Stimulated activated naive CD8-positive, alpha-beta T cell treated with anti-CD3 and anti-CD28 coated beads, Interleukin-15, Interleukin-2, amounts not matched to agents 100 ng/mL and 50 ng/mL, for 24 hours (primary cell): ENCODE measurements at regions not wholly inside any gene's neighbourhood (a gene's known extent, or its start where the extent isn't known, plus 50 kb on each side); places are given as distances from the start of the nearest gene placed in this dataset.

Source experiments
- H3K27ac Mint-ChIP-seq: one replicate; pipeline ENCODE4 v1.8.0; 2021; ENCODE audit warnings: mild to moderate bottlenecking, mixed read lengths
- H3K27me3 Mint-ChIP-seq: one replicate; pipeline ENCODE4 v1.8.0; 2021; ENCODE audit warnings: mixed read lengths
- H3K36me3 Mint-ChIP-seq: one replicate; pipeline ENCODE4 v1.8.0; 2021; ENCODE audit warnings: low read depth, mixed read lengths
- H3K4me1 Mint-ChIP-seq: one replicate; pipeline ENCODE4 v1.8.0; 2021; ENCODE audit warnings: low read depth, mixed read lengths
- H3K4me3 Mint-ChIP-seq: one replicate; pipeline ENCODE4 v1.8.0; 2021; ENCODE audit warnings: mild to moderate bottlenecking, mixed read lengths
- H3K9me3 Mint-ChIP-seq: one replicate; pipeline ENCODE4 v1.8.0; 2021; ENCODE audit warnings: mixed read lengths

DNA sequence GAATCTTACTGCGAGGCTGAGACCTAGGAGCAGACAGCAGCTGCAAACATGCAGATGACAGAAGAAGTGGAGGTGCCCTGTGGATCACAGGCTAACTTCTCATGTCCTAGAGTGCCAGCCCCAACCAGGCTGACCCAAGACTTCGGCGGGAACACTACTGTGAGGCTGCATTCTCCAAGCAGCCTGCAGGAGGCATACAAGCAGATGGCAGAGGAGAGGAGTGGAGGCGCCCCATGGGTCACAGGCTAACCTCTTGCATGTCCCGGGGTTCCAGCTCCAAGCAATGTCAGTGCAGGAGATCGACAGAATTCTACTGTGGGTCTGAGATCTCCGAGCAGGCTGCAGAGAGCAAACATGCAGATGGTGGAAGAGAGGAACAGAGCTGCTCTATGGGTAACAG is 98.1 kb upstream of the ZNF678 start:
- Mint-ChIP-seq H3K4me1 (no peaks in the 10 kb centered on the region), H3K9me3 (peaks cover 2% of the 10 kb centered on the region), H3K27ac (no peak overlapping the region), H3K36me3 (no peaks in the 10 kb centered on the region), H3K27me3 (peaks cover 2% of the 10 kb centered on the region), H3K4me3 (no peak overlapping the region)

- Mint-ChIP-seq H3K4me1 (no peaks in the 10 kb centered on the region), H3K27me3 (peaks cover 12% of the 10 kb centered on the region), H3K27ac (no peak overlapping the region), H3K36me3 (no peaks in the 10 kb centered on the region), H3K4me3 (no peak overlapping the region), H3K9me3 (no peaks in the 10 kb centered on the region)
These were observed 103.4 kb upstream of the ZNF678 start for GRCh38 chr1:227459977-227460376.

- Mint-ChIP-seq H3K27ac (no peak overlapping the region), H3K9me3 (no peaks in the 10 kb centered on the region), H3K4me1 (no peaks in the 10 kb centered on the region), H3K4me3 (no peak overlapping the region), H3K36me3 (no peaks in the 10 kb centered on the region), H3K27me3 (peaks cover 18% of the 10 kb centered on the region)
These were observed 104.0 kb upstream of the ZNF678 start for GRCh38 chr1:227459326-227459841.

- Mint-ChIP-seq H3K36me3 (no peaks in the 10 kb centered on the region), H3K27ac (no peak overlapping the region), H3K9me3 (no peaks in the 10 kb centered on the region), H3K4me1 (no peaks in the 10 kb centered on the region), H3K4me3 (no peak overlapping the region), H3K27me3 (peaks cover 37% of the 10 kb centered on the region)
These were observed 108.7 kb upstream of the ZNF678 start for GRCh38 chr1:227454686-227455085.

GRCh38 chr1:227453631-227454355 is 109.6 kb upstream of the ZNF678 start:
- Mint-ChIP-seq H3K4me1 (no peaks in the 10 kb centered on the region), H3K9me3 (no peaks in the 10 kb centered on the region), H3K27me3 (peaks cover 43% of the 10 kb centered on the region), H3K36me3 (no peaks in the 10 kb centered on the region), H3K4me3 (no peak overlapping the region), H3K27ac (no peak overlapping the region)

DNA sequence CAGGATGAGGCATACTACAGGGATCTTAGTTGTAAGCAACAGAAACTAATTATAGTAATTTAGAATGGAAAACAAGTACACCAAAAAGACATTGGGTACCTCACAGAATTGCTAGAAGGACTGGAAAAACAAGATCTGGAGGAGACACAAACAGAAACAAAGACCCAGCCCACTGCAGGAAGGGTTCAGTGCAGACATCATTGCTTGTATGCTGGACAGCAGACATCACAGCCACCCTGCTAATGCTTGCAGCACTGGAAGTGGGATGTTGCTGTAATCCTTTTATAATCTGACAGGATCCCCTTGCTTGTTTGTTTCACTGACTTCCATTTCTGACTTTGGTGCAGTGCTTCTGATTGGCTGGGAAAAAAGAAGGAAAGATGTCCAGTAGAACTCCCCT is 111.4 kb upstream of the ZNF678 start:
- H3K27me3 Mint-ChIP-seq: peaks cover 54% of the 10 kb centered on the region
- no peak overlapping the region for H3K4me3 Mint-ChIP-seq
- H3K36me3 Mint-ChIP-seq: no peaks in the 10 kb centered on the region
- no peaks in the 10 kb centered on the region for H3K9me3 Mint-ChIP-seq
- no peaks in the 10 kb centered on the region for H3K4me1 Mint-ChIP-seq
- H3K27ac Mint-ChIP-seq: no peak overlapping the region

DNA sequence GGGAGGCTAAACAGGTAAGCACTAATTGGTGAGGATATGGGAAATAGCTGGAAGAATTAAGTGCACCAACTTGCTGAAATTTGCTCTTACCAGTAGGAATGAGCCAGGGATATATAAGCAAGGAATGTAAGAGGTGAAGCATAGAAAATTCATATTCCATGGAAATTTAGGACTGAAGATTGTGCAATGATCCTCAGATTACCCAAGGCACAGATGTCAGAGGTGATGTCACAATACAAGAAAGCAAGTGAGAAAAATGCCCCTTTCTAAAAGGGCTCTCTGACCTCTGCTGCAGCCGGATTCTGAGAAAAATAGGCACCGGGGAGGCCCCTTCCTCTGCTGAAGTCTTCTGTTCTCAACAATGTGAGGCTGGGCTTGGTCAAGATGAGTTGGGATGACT is 112.3 kb upstream of the ZNF678 start:
- Mint-ChIP-seq H3K9me3 (no peaks in the 10 kb centered on the region), H3K27ac (no peak overlapping the region), H3K36me3 (no peaks in the 10 kb centered on the region), H3K4me3 (no peak overlapping the region), H3K4me1 (no peaks in the 10 kb centered on the region), H3K27me3 (peaks cover 57% of the 10 kb centered on the region)

DNA sequence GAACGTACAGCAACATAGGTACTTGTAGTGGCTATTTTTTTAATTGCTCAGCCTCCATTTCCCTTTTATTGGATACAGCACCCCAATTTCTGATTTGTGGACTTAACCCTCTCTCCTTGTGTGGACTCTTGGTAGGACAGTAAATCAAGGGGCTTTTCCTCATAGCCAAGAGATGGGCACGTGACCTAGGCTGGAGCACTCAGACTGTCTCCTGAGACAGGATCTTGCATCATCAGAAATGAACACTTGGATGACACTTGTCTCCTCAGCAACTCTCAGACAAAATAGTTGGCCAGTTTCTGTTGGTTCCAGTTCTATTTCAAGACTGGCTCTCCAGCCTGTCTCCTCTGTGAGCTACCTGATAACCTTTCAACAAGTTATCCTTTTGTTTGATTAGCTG is 112.9 kb upstream of the ZNF678 start:
- Mint-ChIP-seq H3K36me3 (no peaks in the 10 kb centered on the region), H3K4me3 (no peak overlapping the region), H3K27ac (no peak overlapping the region), H3K4me1 (no peaks in the 10 kb centered on the region), H3K27me3 (peaks cover 58% of the 10 kb centered on the region), H3K9me3 (no peaks in the 10 kb centered on the region)

- Mint-ChIP-seq H3K27ac (no peak overlapping the region), H3K36me3 (no peaks in the 10 kb centered on the region), H3K4me1 (no peaks in the 10 kb centered on the region), H3K27me3 (peaks cover 52% of the 10 kb centered on the region), H3K4me3 (no peak overlapping the region), H3K9me3 (no peaks in the 10 kb centered on the region)
These were observed 113.5 kb upstream of the ZNF678 start for GRCh38 chr1:227449741-227450441.

DNA sequence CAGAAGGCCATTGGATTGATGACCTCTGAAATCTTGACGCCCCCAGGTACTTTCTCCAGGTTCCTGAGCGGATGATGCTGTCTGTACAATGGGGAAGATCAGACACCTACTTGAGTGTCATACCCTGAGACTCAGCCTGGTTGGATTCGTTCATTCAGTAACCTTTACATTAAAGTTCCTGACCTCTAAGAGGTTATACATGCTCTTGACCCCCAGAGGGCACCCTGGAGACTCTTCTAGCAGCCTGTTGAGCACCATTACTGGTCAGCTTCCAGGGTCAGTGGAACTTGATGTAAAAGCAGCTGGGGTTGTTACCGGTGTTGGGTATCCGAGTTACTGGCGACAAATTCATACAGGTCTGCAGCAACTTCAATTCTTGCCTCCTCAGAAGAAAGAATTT is 114.3 kb upstream of the ZNF678 start:
- H3K4me3 Mint-ChIP-seq: no peak overlapping the region
- no peak overlapping the region for H3K27ac Mint-ChIP-seq
- peaks cover 44% of the 10 kb centered on the region for H3K27me3 Mint-ChIP-seq
- H3K9me3 Mint-ChIP-seq: no peaks in the 10 kb centered on the region
- H3K4me1 Mint-ChIP-seq: no peaks in the 10 kb centered on the region
- no peaks in the 10 kb centered on the region for H3K36me3 Mint-ChIP-seq

- Mint-ChIP-seq H3K27ac (no peak overlapping the region), H3K36me3 (no peaks in the 10 kb centered on the region), H3K4me3 (no peak overlapping the region), H3K4me1 (no peaks in the 10 kb centered on the region), H3K9me3 (no peaks in the 10 kb centered on the region), H3K27me3 (peaks cover 46% of the 10 kb centered on the region)
These were observed 115.8 kb upstream of the ZNF678 start for GRCh38 chr1:227447531-227447990.

DNA sequence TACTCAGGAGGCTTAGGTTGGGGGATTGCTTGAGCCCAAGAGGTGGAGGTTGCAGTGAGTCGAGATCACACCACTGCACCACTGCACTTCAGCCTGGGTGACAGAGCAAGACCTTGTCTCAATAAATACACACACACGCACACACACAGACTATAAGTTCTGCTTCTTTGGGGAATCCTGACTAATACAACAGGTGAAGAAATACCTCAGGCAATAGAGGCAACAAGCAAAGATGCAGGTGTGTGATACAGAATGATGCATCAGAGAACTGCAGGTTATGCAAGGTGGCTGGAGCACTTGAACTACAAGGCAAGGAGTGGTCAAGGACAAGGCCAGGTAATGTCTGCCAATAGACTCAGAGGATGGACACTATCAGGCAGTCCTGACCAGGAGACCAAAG is 117.6 kb upstream of the ZNF678 start:
- peaks cover 40% of the 10 kb centered on the region for H3K27me3 Mint-ChIP-seq
- H3K9me3 Mint-ChIP-seq: no peaks in the 10 kb centered on the region
- H3K4me1 Mint-ChIP-seq: no peaks in the 10 kb centered on the region
- H3K27ac Mint-ChIP-seq: no peak overlapping the region
- no peaks in the 10 kb centered on the region for H3K36me3 Mint-ChIP-seq
- no peak overlapping the region for H3K4me3 Mint-ChIP-seq

DNA sequence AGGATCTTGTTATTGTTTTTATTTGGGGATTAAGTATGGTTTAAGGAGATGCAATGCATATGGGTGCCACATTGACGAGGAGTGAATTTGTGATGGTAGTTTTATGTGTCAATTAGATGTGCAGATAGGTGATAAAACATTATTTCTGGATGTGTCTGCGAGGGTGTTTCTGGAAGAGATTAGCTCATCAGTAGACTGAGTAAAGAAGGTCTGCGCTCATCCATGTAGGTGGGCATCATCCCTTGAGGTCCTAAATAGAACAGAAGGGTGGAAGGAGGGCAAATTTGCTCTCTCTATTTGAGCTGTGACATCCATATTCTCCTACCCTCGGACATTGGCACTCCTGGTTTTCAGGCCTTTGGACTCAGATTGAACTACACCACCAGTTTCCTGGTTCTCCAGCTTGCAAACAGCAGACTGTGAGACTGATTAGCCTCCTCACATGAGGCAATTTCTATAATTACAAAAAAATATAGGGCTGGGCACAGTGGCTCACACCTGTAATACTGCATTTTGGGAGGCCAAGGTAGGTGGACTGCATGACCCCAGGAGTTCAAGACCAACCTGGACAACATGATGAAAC is 118.2 kb upstream of the ZNF678 start:
- no peak overlapping the region for H3K4me3 Mint-ChIP-seq
- no peaks in the 10 kb centered on the region for H3K36me3 Mint-ChIP-seq
- peaks cover 41% of the 10 kb centered on the region for H3K27me3 Mint-ChIP-seq
- H3K9me3 Mint-ChIP-seq: no peaks in the 10 kb centered on the region
- H3K27ac Mint-ChIP-seq: no peak overlapping the region
- H3K4me1 Mint-ChIP-seq: no peaks in the 10 kb centered on the region

GRCh38 chr1:227440182-227440581 is 121.9 kb upstream of the CDC42BPA start:
- Mint-ChIP-seq H3K9me3 (no peaks in the 10 kb centered on the region), H3K4me1 (no peaks in the 10 kb centered on the region), H3K27ac (no peak overlapping the region), H3K27me3 (peaks cover 43% of the 10 kb centered on the region), H3K4me3 (no peak overlapping the region), H3K36me3 (no peaks in the 10 kb centered on the region)

DNA sequence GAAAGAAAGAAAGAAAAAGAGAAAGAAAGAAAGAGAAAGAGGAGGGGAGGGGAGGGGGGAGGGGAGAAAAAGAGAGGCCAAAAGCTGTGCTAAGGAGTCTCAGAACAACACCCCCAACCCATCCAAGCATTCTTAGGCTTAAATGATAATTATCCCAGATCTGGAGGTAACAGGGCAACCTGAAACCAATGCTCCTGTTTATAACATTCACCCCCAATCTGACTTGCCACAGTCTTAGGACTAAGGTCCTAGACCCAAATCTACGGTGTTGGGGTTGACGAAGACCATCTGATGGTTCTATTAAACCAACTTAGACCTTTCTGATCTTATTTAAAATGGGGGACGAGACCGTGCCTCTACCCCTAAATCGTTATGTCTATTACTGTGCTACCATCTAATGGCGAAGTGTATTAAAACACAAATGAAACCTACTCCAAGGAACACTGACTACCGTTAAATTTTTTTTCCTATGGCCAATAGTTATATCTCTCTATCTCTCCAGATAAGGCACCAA is 119.3 kb upstream of the CDC42BPA start:
- Mint-ChIP-seq H3K36me3 (no peaks in the 10 kb centered on the region), H3K9me3 (no peaks in the 10 kb centered on the region), H3K4me3 (no peak overlapping the region), H3K27me3 (peaks cover 42% of the 10 kb centered on the region), H3K27ac (no peak overlapping the region), H3K4me1 (no peaks in the 10 kb centered on the region)
